SU-DHL-6 (cell line): ENCODE measurements at regions not wholly inside any gene's neighbourhood (a gene's known extent, or its start where the extent isn't known, plus 50 kb on each side); places are given as distances from the start of the nearest gene placed in this dataset.

ENCODE experiments used
- CTCF ChIP-seq: fragments of 200-600 bp; sonication (generic); IDR thresholded peaks from one replicate; pipeline ENCODE4 v1.5.1; 2017; ENCODE audit warnings: antibody characterized with exemption, mild to moderate bottlenecking, low read length, moderate library complexity; ENCODE audit not compliant: insufficient read depth, poor library complexity, severe bottlenecking
- EZH2phosphoT487 ChIP-seq: fragments of 200-600 bp; sonication (generic), shearing (Covaris generic); conservative IDR thresholded peaks from 2 replicates; pipeline ENCODE4 v1.6.1; 2018; ENCODE audit warnings: mild to moderate bottlenecking, antibody characterized with exemption, low read length, moderate library complexity, mixed read lengths

GRCh38 chr1:70895531-70895930 is 152.1 kb downstream of the PTGER3 start:
- TF ChIP-seq CTCF (no peak), EZH2phosphoT487 (no peak)
